HG02763 (cell line): ENCODE measurements at regions not wholly inside any gene's neighbourhood (a gene's known extent, or its start where the extent isn't known, plus 50 kb on each side); places are given as distances from the start of the nearest gene placed in this dataset.

Experiments used
- ATAC-seq: cut with Tn5 transposase; IDR thresholded peaks from one replicate; pipeline ENCODE4 v1.9.1; 2021; ENCODE audit warnings: mild to moderate bottlenecking, moderate library complexity; ENCODE audit not compliant: unreplicated experiment

DNA sequence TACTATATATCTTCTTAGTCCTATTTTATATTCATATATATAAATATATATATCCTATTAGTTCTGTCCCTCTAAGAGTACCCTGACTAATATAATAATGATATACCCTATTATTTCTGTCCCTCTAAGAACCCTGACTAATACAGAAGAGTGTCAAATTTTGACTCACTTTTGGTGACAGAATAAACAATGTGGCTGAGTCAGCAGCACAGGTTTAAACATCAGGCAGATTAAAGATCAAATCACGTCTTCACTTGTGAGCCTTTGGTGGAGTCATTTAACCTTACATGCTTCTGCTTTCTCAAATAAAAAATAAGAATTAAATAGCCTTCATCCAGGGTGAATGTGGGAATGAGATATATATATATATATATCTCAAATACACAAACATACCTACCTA, 615.9 kb upstream of the GCFC2 start:
- no peak for ATAC-seq

- ATAC-seq, result no peak
These were observed 612.7 kb upstream of the GCFC2 start for GRCh38 chr2:76323381-76323780.

- ATAC-seq, result no peak
These were observed 610.0 kb upstream of the GCFC2 start for GRCh38 chr2:76320716-76321115.

GRCh38 chr2:76318848-76319360, 608.2 kb upstream of the GCFC2 start:
- no peak for ATAC-seq

DNA sequence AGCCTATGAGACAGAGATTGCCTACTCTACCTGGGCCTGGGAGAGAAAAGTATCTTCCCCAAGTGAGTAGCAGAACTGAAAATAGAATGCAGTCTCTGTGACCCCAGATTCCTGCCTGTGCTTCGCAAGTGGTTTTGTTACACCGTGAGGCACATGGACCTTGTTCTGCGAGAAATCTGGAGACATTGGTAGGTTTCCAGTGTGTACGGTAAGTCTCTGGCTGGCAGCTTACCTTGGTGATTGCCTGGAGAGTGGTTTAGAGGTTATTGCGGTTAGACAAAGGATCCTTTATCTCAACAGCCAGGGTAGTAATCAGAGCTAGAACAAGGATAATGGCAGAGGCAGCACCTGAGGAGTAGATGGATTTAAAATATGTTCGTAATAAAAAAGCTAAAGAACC, 606.0 kb upstream of the GCFC2 start:
- no peak for ATAC-seq

- no peak for ATAC-seq
These were observed 603.7 kb upstream of the GCFC2 start for GRCh38 chr2:76314271-76315020.

DNA sequence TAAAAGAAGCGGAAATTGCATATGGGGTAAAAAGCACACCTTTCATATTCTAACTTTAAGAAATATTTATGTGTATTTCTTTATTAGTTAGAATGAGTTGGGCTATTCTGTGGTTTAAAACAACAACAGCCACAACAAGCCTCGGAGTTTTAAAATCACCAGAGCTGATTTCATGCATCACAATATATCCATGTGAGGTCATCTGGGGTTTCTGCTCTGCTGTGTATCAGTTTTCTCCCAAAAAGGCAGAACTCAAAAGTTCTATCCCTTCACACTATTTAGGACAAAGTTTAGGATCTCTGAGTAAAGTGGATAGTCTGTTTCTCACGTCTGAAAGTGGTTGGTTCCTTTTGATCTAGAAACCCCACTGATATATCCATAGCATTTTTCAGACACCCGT, 601.5 kb upstream of the GCFC2 start:
- no peak for ATAC-seq

DNA sequence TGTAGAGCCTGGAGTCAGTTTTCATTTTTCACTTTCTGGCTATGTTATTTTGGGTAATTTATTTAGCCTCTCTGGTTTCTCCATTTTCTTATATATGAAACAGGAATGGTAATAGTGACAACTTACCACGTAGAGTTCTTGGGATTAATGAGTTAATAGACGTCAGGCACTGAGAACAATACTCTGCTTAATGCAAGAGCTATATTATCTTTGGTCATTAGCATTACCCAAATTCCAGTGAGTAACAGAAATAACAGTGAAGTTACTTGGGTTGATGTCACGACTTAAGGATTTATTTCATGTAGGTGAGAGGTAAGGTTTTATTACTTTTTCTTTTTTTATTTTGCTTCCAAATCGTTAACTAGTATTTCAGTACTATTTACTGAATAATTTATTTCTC, 601.0 kb upstream of the GCFC2 start:
- ATAC-seq, result no peak

DNA sequence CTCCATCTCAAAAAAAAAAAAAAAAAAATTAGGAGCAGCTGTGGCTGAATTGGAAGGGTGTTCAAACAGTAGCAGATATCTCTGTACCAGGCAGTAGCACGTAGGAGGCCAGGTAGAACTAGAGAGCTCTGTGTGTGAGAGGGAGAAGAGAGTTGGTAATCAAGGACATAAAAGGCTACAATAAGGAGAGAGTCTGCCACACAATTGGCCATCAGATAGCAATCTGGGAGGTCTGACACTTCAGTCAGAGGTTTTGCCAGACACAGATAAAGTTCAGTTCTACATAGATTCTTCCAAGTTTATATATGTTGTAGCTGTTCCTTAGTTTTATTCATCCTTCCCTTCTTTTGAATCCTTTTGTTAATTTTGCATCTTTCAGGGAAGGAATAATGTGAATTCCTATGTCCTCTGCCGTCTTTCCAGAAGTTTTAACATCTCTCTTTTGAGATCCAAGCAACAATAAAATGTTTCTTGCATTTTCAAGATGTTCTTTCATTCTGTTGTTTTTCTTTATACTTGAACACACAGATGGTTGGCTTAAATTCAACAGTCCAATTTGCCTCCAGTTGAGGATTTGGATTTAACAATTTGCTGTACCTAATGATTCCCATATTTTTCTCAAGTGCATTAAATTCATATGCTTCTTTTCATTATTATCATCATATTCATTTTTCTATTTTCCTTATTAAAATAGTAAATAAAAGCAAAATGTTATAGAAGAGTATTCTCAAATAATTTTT, 600.3 kb upstream of the GCFC2 start:
- no peak for ATAC-seq

- ATAC-seq, result no peak
These were observed 596.8 kb upstream of the GCFC2 start for GRCh38 chr2:76307495-76307894.

DNA sequence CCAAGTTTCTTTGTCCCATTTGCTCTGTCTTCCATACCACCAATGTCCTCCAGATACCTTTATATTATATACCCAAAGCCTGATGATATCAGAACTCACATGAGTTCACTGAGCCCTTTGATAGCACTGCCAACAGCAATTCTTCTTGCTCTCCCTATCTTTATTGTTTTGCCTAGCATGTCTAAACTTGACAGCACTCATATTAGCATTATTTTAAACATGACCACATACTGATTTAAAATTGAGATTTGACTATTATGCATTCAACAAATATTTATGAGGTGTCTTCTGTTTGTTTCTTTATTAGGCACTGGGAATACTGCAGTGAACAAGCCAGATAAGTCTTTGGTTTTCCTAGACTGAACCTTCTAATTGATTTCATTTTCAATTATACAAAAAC, 587.3 kb upstream of the GCFC2 start:
- no peak for ATAC-seq

DNA sequence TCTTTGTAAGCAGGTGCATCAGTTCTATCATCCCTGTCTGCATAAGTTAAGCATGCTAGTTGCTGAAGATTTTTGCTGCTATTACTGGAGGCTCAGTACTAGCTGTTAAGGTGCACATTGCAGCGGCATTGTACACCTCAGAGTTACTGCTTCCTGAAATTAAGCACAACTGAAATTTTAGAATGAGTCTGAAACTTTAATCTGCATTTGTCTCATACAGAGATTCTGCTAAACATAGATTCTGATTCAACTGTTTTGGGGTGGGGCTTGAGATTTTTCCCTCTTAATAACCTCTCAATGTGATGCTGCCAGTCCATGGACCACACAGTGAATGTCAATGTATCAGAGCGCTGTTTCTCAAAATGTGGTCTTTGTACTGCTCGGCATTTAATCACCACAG, 585.7 kb upstream of the GCFC2 start:
- ATAC-seq, result no peak

- no peak for ATAC-seq
These were observed 585.0 kb upstream of the GCFC2 start for GRCh38 chr2:76295762-76296161.

DNA sequence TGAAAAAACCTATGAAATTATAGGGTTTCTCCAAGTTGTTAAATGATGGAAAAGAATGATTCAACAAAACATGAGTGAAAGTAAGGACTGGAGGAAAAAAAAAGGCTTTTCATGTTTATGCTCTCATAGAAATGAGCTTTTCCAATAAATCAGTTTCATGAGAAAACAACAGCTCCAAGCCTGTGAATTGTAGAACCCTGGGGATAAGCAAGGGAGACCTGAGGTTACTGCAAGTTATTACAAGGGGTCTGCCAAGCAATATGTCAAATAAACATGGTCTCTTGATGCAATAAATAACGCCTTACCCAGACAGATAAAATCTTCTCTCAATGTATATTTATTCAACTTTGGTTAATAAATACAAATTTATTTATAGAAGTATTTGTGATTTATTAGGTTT, 577.9 kb upstream of the GCFC2 start:
- ATAC-seq, result no peak

DNA sequence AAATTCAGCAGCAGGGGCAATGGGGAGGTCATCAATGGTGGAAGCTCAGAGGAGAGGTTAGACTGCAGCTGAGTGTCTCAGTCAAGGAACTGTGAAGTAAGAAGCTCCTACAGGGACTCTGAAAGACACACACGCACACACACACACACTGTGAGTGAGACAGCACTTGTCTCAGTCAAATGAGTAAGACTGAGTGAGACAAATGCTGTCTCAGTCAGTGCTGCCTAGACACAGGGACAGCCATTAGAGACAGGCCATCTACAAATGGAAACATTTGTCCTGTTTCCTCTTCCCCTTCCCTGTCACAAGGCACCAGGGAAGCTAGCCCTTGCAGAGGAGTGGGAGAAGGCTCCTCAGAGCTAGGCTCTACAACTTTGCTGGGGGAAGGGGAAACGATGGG, 577.4 kb upstream of the GCFC2 start:
- ATAC-seq, result no peak

DNA sequence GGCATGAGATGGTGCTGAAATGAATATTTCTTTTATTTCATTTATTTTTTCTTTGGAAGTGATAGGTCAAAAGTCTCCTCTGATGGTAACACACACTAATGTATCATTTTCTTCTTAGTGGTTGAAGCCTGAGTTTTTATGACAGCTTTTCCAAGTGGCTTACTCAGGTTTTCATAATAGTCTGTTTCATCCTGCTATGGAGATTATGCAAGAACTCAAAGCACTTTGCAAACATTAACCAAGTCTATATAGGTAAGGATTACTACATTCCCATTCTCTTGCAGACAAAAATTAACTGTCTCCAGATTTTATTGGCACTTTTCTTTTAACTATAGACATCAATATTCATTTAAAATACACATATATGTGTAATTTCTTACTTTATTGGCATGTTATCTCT, 572.6 kb upstream of the GCFC2 start:
- no peak for ATAC-seq

- ATAC-seq, result no peak
These were observed 570.6 kb upstream of the GCFC2 start for GRCh38 chr2:76281156-76281841.

DNA sequence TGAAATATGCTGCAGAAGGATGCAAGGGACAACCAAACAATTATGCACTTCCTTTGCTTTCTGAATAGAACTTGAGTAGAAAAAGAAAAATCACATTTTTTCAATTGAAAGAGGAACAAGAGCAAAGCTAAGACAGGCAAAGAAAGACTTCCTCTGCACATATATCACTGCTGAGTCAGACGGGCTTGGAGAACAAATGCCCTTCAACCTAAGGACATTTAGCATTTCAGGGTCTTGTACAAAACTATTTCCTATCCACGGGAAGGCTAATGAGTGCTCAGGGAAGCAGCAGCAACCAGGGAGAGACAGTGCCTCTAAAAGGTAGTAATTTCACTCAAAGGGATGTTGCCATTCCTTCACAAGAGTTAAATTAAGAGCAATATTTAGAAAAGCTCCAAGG, 570.0 kb upstream of the GCFC2 start:
- ATAC-seq, result no peak

GRCh38 chr2:76279142-76279541, 568.4 kb upstream of the GCFC2 start:
- no peak for ATAC-seq

DNA sequence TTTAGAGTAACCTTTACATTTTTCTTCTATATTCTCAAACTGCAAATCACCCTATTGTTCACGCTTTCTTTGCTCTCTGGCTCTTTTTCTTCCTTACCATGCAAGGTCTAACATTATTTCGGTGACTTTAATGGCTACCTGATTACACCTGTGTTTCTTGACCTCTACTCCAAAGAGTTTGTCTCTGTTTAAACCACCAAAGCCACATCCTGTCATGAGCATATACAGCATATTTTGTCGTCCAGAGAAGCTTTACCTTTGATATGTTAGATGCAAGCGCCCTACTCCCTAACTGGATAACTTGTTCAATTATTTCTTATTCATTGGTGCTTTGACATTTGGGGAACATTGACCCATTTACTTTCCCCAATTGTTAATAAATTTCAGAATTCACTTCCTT, 565.1 kb upstream of the GCFC2 start:
- ATAC-seq, result no peak

- ATAC-seq, result no peak
These were observed 564.0 kb upstream of the GCFC2 start for GRCh38 chr2:76274676-76275075.

DNA sequence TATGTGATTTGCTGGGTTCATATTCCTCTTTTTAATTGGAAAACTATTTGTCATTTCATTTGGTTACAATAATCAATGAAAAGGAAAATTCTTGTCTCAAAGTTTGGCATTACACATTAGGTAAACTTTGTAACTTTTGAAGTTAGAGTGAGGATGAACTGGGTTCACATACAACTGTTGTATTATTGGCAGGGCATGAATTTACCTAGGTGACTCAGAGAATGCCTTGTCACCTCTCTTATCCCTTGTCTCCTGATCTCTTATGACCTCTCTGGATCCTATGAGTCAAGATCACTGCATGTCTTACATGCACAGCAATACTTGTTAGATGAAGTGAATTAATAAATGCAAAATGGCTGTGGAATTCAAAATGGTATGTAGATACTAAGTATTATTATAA, 563.4 kb upstream of the GCFC2 start:
- no peak for ATAC-seq
